Muscle of leg (tissue), 3 donors: ENCODE measurements at regions not wholly inside any gene's neighbourhood (a gene's known extent, or its start where the extent isn't known, plus 50 kb on each side); places are given as distances from the start of the nearest gene placed in this dataset.

Experiments used
- DNase-seq: peaks from one replicate; pipeline ENCODE4 v3.0.0; 2013
- H3K27ac ChIP-seq: one replicate; pipeline ENCODE4 v1.5.1; 2013; ENCODE audit warnings: mild to moderate bottlenecking, low read length, control low read depth
- H3K27me3 ChIP-seq: one replicate; pipeline ENCODE4 v1.6.1; 2013; ENCODE audit warnings: low read length; ENCODE audit not compliant: control insufficient read depth, insufficient read depth
- H3K36me3 ChIP-seq: one replicate; pipeline ENCODE4 v1.6.1; 2013; ENCODE audit warnings: low read length; ENCODE audit not compliant: control insufficient read depth, insufficient read depth
- H3K4me1 ChIP-seq: one replicate; pipeline ENCODE4 v1.6.1; 2013; ENCODE audit warnings: low read length; ENCODE audit not compliant: control insufficient read depth, insufficient read depth
- H3K4me3 ChIP-seq: one replicate; pipeline ENCODE4 v1.5.1; 2013; ENCODE audit warnings: low read length, control low read depth
- H3K9me3 ChIP-seq: replicated peaks from 2 replicates; pipeline ENCODE4 v1.6.1; 2013; ENCODE audit warnings: low read depth, low read length; ENCODE audit not compliant: control insufficient read depth
- WGBS: methylation state at CpG from one replicate; pipeline ENCODE4 v1.1.5; 2013; ENCODE audit warnings: missing lambda C conversion rate; ENCODE audit not compliant: insufficient coverage; 5-methylcytosine and 5-hydroxymethylcytosine counted together

DNA sequence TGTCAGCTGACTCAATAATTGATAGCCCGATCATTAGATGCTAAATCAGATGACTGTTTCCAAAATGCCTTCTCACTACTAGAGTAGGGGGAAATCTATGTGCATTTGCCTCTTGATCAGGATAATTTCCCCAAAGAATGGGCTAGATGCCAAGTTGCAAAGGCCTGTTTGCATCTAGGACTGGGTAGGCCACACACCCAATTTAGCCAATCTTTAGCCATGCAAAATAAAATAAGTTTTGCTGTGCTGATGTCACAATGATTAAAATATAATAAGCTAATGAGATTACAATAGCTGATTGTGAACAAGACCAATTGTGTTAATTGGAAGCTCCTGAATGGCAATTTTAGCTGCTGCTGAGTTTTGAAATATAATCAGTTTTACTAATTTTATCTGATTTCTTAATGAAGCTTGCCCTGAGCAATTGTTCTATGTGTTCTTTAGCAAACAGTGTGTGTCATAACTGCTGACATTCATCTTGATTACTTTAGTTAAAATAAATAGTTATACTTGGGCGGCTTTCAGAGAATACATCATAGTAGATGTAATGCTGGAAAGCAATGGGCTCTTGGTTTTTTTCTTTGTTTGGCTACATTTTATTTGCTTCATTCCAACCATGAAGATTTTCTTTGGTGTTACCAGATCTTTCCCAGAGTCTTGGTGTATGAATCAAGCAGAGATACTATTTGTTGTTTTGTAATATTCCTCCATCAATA lies 973.2 kb upstream of the SLC35B3 start:
- H3K27ac ChIP-seq: no peak overlapping the region
- H3K27me3 ChIP-seq: no peaks in the 10 kb centered on the region
- no peak overlapping the region for H3K4me3 ChIP-seq
- no peaks in the 10 kb centered on the region for H3K9me3 ChIP-seq
- WGBS: no CpG with 5 or more reads among the region's 2 CpGs
- H3K36me3 ChIP-seq: no peaks in the 10 kb centered on the region
- DNase-seq: no peak
- no peaks in the 10 kb centered on the region for H3K4me1 ChIP-seq

DNA sequence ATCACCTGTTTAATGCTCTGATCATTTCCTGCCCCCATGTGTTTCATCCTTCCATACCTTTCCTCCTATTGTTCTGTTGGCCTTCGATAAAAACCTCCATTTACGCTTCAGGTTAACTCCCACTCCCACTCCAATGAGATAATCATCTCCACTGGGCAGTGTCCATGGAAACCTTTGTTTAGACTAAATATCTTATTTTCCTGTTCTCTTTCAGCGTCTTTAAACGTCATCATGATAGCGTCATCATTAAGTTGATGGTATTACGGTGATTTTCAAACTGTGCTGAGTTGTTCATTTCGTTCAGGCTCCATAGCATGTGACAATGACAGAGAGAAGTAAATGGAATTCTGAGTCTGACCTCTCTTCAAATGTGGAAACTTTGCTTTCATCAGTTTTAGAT lies 970.5 kb upstream of the SLC35B3 start:
- no peak overlapping the region for H3K4me3 ChIP-seq
- no peaks in the 10 kb centered on the region for H3K27me3 ChIP-seq
- H3K36me3 ChIP-seq: no peaks in the 10 kb centered on the region
- no peaks in the 10 kb centered on the region for H3K9me3 ChIP-seq
- WGBS: 93% methylated on average over 7 of the region's 7 CpGs
- no peak for DNase-seq
- H3K4me1 ChIP-seq: no peaks in the 10 kb centered on the region
- no peak overlapping the region for H3K27ac ChIP-seq

DNA sequence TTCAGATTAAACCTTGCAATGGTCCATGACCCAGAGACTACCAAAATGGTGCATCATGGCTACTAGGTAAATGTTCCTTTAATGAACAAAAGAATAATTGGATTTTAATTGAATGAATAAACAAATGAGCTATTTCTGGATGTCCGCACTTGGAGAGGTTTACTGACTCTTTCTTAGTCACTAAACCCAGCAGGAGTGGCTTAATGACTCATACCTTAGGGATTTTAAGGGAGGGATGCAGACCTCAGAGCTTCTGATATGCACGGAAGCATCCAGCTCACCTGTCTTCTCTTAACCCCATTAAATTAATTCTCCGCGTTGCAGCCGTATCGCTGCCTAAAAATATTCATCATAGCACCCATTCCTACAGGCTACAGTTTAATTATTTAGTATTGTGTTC lies 970.0 kb upstream of the SLC35B3 start:
- no peaks in the 10 kb centered on the region for H3K9me3 ChIP-seq
- H3K4me1 ChIP-seq: no peaks in the 10 kb centered on the region
- H3K27me3 ChIP-seq: no peaks in the 10 kb centered on the region
- no peaks in the 10 kb centered on the region for H3K36me3 ChIP-seq
- WGBS: no CpG with 5 or more reads among the region's 6 CpGs
- H3K27ac ChIP-seq: no peak overlapping the region
- no peak for DNase-seq
- H3K4me3 ChIP-seq: no peak overlapping the region

DNA sequence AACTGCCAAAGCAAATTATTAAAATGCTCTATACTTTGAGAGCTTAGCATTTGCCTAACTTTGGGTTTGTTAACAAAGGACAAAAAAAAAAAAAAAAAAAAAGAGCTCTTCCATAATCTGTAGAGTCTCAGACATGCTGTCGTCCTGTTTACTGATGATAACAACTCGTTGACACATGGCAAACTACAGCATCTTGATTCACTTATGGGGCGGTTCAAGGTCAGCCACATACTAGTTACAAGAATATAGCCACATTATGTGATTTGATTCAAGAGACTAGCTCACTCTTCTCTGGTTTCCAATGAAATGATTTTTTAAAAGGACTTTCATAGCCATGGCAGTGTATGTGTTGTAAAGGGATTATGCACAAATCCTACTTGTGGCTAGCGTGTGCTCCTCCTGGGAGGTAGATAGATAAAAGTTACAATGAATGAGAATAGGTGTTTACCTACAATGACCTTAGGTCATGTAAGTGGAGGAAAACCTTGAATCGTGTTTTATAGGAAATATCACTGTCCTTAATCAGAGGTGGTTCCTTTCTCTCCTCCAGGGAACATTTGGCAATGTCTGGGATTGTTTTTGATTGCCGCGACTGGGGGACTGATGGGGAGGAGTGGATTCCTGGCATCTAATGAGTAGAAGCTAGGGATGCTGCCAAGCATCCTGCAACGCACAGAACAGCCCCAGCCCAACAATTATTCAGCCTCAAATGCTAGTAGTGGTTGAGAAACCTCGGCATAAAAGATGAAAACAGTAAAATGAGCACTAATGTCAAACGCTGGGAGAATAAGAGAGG lies 969.2 kb upstream of the SLC35B3 start:
- no peak for DNase-seq
- Histone ChIP-seq H3K4me1 (no peaks in the 10 kb centered on the region), H3K27ac (no peak overlapping the region), H3K4me3 (no peak overlapping the region), H3K27me3 (no peaks in the 10 kb centered on the region), H3K9me3 (no peaks in the 10 kb centered on the region), H3K36me3 (no peaks in the 10 kb centered on the region)
- 20% methylated on average over 1 of the region's 10 CpGs for WGBS

DNA sequence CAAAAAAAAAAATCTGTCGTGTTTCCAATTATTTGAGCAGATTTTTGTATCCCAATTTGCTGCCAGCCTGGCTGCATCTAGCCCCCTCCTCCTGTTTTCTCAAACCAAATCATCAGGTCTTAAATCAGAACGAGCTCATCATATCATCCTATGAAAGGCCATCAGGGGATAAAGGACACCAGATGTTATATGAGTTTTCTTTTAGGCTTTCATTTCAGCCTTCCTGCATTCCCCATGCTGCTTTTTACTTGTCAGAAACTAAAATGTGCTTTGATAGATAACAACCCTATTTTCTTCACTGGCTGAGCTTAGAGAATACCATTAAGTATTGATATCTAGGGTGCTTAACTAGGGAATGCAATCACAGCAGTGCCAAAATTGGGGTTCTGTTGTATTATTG lies 968.4 kb upstream of the SLC35B3 start:
- Histone ChIP-seq H3K4me3 (no peak overlapping the region), H3K27ac (no peak overlapping the region), H3K9me3 (no peaks in the 10 kb centered on the region), H3K36me3 (no peaks in the 10 kb centered on the region), H3K27me3 (peaks cover 5% of the 10 kb centered on the region), H3K4me1 (no peaks in the 10 kb centered on the region)
- 40% methylated on average over 1 of the region's 2 CpGs for WGBS
- DNase-seq: no peak

DNA sequence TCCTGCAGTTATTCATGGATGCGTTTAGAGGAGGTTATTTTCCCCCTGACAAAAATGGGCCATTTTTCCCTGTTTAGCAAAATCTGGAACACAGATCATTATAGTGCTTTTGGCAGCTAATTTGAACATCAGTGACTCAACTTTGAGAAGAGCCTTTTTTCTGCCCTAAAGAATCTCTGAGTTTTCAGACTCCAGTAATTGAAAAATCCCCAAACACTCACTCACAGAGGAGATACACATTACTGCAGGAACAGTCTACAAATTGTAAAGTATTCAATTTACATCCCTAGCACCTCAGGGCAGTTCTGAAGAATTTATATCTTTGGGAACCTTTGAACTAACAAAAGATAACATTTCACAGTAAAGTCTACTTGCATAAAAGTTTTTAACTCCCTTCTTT lies 966.6 kb upstream of the SLC35B3 start:
- Histone ChIP-seq H3K4me1 (no peaks in the 10 kb centered on the region), H3K27me3 (peaks cover 6% of the 10 kb centered on the region), H3K9me3 (no peaks in the 10 kb centered on the region), H3K4me3 (no peak overlapping the region), H3K27ac (no peak overlapping the region), H3K36me3 (no peaks in the 10 kb centered on the region)
- WGBS: no CpG with 5 or more reads among the region's 1 CpG
- DNase-seq: no peak

DNA sequence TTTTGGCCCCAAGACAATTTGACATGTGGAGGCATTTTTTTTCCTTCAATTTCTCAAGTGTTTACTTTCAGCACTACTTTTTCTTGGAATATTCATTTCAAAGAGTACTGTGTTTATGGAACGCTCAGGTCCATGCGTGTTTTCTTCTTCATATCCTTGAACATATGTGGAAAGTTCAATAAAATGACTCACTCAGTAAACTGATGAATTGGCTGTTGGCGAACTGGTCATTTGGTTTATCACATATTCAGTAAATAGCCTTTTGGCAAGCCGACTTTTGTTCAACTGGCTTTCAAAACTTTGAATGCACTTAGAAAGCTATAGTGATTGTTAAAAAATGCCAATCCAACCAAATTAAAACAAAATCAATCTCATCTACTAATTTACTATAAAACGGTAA lies 964.6 kb upstream of the SLC35B3 start:
- H3K27ac ChIP-seq: no peak overlapping the region
- no peak overlapping the region for H3K4me3 ChIP-seq
- no peak for DNase-seq
- H3K4me1 ChIP-seq: no peaks in the 10 kb centered on the region
- 100% methylated on average over 1 of the region's 5 CpGs for WGBS
- no peaks in the 10 kb centered on the region for H3K9me3 ChIP-seq
- H3K27me3 ChIP-seq: peaks cover 6% of the 10 kb centered on the region
- H3K36me3 ChIP-seq: no peaks in the 10 kb centered on the region

DNA sequence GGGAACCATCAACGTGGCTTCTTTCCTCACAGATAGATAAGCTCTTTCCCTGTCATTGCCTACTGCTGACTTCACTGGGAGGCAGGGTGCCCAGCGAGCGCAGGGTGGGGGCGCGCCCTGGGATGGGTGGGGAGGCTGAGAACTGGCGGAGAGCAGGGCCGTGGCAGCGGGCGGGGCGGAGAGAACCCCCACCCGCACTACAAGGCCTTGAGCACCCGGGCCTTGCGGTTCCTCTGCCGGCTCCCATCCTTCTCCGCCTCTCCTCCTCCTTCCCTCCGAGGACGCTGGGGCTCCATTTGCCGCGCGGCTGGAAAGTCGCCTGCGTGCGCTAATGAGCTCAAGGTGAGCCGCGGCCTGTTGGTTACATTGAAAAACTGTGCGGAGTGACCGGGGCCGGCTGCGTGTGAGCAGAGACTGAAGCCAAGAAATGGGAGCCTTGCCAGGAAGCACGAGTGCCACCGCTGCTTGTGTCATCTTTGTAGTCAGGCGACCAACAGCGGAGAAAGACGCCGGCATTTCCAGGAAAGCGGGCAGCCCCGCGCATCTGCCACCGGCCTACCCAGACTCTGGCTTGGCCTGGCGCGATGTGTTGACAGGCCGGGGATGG lies 963.5 kb upstream of the SLC35B3 start:
- DNase-seq: no peak

DNA sequence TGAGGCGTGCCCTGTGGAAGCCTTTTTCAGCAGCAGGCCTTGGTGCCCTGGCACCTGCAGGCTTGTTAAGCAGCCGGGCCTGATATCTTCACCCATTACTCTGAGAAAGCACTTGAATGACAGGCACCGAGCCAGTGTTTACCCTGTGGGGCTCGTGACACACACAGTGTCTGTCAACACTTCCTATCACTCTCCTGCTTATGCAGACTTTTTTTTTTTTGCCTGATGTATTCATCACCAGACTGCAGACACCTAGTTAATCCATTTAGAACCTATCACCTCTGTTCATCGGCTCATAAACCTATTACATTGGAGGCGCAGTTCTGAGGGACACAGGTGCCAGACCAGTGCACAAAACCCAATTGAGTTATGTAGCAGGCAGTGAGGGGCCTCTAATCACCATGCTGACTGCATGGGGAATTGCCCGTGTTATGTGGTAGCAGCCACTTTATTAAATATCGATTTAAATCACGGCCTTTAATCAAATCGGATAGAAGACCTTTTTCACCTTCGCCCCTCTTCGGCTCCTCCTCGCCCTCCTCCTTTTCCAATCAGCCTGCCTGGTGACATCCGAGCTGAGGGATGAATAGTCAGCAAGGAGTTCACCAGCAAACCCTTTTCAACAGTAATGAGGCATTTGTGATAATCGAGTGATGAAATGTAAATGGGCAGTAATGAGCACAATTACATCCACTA lies 962.9 kb upstream of the SLC35B3 start:
- no peak for DNase-seq
- 66% methylated on average over 7 of the region's 15 CpGs for WGBS
- no peaks in the 10 kb centered on the region for H3K36me3 ChIP-seq
- no peaks in the 10 kb centered on the region for H3K4me1 ChIP-seq
- no peaks in the 10 kb centered on the region for H3K9me3 ChIP-seq
- H3K27ac ChIP-seq: no peak overlapping the region
- peaks cover 6% of the 10 kb centered on the region for H3K27me3 ChIP-seq
- no peak overlapping the region for H3K4me3 ChIP-seq

More for the DNA sequence above, 963.5 kb upstream of the SLC35B3 start:
- Histone ChIP-seq H3K9me3 (no peaks in the 10 kb centered on the region), H3K4me3 (no peak overlapping the region), H3K27ac (no peak overlapping the region), H3K36me3 (no peaks in the 10 kb centered on the region), H3K4me1 (no peaks in the 10 kb centered on the region), H3K27me3 (peaks cover 6% of the 10 kb centered on the region)
- WGBS: 19% methylated on average over 39 of the region's 42 CpGs

DNA sequence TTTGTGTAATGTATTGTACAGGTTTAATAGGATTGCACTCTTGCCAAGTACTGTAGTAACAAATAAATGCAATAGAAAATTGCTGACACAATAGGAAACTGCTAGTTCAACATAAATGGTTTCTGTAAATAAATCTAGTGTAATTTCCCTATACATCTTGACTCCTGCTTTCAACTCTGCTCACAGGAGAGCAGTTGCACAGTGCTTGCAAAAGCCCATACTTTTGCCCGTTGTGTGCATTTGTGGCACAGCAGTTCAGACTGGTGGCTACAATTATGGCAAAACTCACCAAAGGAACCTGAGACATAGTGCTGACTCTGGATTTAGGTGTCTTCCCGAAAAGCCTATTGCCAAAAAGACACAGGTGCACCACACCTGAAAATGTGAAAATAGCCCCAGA lies 953.3 kb upstream of the SLC35B3 start:
- 75% methylated on average over 2 of the region's 2 CpGs for WGBS
- Histone ChIP-seq H3K4me3 (no peak overlapping the region), H3K9me3 (no peaks in the 10 kb centered on the region), H3K27me3 (no peaks in the 10 kb centered on the region), H3K27ac (no peak overlapping the region), H3K36me3 (no peaks in the 10 kb centered on the region), H3K4me1 (no peaks in the 10 kb centered on the region)
- DNase-seq: no peak
